K562 (cell line): ENCODE measurements at regions not wholly inside any gene's neighbourhood (a gene's known extent, or its start where the extent isn't known, plus 50 kb on each side); places are given as distances from the start of the nearest gene placed in this dataset.
"Not testable (repeated sequence)": the region's sequence is repeated elsewhere in the genome, so short reads cannot be mapped to it uniquely, and the experiment has no call there.

Experiments used
- ATAC-seq: fragments of 200-7000 bp; cut with Tn5 transposase; 3 replicates; pipeline ENCODE4 v1.9.1; 2020; ENCODE audit warnings: moderate library complexity
- BruUV-seq: library from RNA; stranded (reverse); fragments of 400-500 nt; replicated peaks from 2 replicates; lab custom pipeline; 2021; lab: Mats Ljungman, UMichigan
- CTCF ChIA-PET: fragments of 300-600 bp; formaldehyde crosslinking; extraction: SDS; loops from one replicate; lab custom pipeline; 2021; ENCODE audit warnings: low intra/inter-chr PET ratio; lab: Yijun Ruan, JAX
- POLR2A ChIA-PET: fragments of 300-600, 350-650 bp; sonication (Branson Sonifier 250); formaldehyde crosslinking; extraction: SDS; loops from one replicate; lab custom pipeline; 2021; ENCODE audit warnings: antibody characterized with exemption, inconsistent platforms; lab: Yijun Ruan, JAX
- DNase-seq, 4 experiments: peaks; one replicate each; pipeline versions ENCODE4 v3.0.0 to v3.0.0-alpha.2; 2011 to 2018; ENCODE audit warnings: low spot score in 3 of 4, mixed read lengths in 3 of 4; ENCODE audit errors: extremely low read depth in 1 of 4
- FAIRE-seq: peaks from 2 replicates; lab custom pipeline; 2011; peaks lifted over from hg19 to GRCh38; lab: Jason Lieb, UNC
- H2AFZ ChIP-seq: 2 replicates; pipeline ENCODE4 v1.6.0; 2011; ENCODE audit warnings: low read depth, low read length, control low read depth, inconsistent platforms
- H3K27ac ChIP-seq: fragments of 200-600 bp; 3 replicates; pipeline ENCODE4 v1.8.0; 2011; ENCODE audit warnings: low read depth, mild to moderate bottlenecking, control low read depth, inconsistent platforms, low read length, moderate library complexity, mixed read lengths; ENCODE audit errors: extremely low read depth
- H3K27me3 ChIP-seq, 2 experiments: fragments of 300-600 bp in 1 of 2; 2 replicates in 1 of 2; 3 replicates in 1 of 2; pipeline versions ENCODE4 v1.6.0 to v1.8.0; 2011; ENCODE audit warnings: inconsistent platforms in 2 of 2, low read length in 2 of 2, mild to moderate bottlenecking in 1 of 2, mixed read lengths in 1 of 2, moderate library complexity in 1 of 2; ENCODE audit not compliant: control insufficient read depth in 2 of 2, insufficient read depth in 2 of 2
- H3K36me3 ChIP-seq: fragments of 300-600 bp; 3 replicates; pipeline ENCODE4 v1.8.0; 2011; ENCODE audit warnings: mild to moderate bottlenecking, low read length, inconsistent platforms; ENCODE audit not compliant: control insufficient read depth, insufficient read depth
- H3K4me1 ChIP-seq, 2 experiments: fragments of 200-600 bp in 1 of 2; replicated peaks in 1 of 2; 2 replicates in 1 of 2; 3 replicates in 1 of 2; pipeline versions ENCODE4 v1.5.1 to v1.8.0; 2011; ENCODE audit warnings: inconsistent platforms in 2 of 2, low read length in 2 of 2, mild to moderate bottlenecking in 1 of 2, mixed read lengths in 1 of 2, moderate library complexity in 1 of 2; ENCODE audit not compliant: control insufficient read depth in 2 of 2, insufficient read depth in 2 of 2
- H3K4me2 ChIP-seq: 2 replicates; pipeline ENCODE4 v1.6.1; 2011; ENCODE audit warnings: low read length, control low read depth, inconsistent platforms, mixed read lengths; ENCODE audit not compliant: insufficient read depth
- H3K4me3 ChIP-seq: fragments of 200-600 bp; sonication (generic), shearing (Covaris generic); 2 replicates; pipeline ENCODE4 v1.5.1; 2016; ENCODE audit warnings: control low read depth, inconsistent platforms
- H3K79me2 ChIP-seq: fragments of 200-600 bp; 3 replicates; pipeline ENCODE4 v1.8.0; 2011; ENCODE audit warnings: low read length, inconsistent platforms; ENCODE audit not compliant: control insufficient read depth, insufficient read depth
- H3K9ac ChIP-seq, 2 experiments: 2 replicates each; pipeline versions ENCODE4 v1.6.0 to v1.6.1; 2011; ENCODE audit warnings: low read depth in 2 of 2, low read length in 2 of 2, control low read depth in 1 of 2, inconsistent platforms in 1 of 2, mild to moderate bottlenecking in 1 of 2, mixed read lengths in 1 of 2; ENCODE audit not compliant: insufficient read depth in 1 of 2
- H3K9me1 ChIP-seq: one replicate; pipeline ENCODE4 v1.6.0; 2011; ENCODE audit warnings: inconsistent platforms, mild to moderate bottlenecking, low read length, moderate library complexity; ENCODE audit not compliant: control insufficient read depth, insufficient read depth
- H3K9me3 ChIP-seq: replicated peaks from 2 replicates; pipeline ENCODE4 v1.5.1; 2011; ENCODE audit warnings: low read depth, low read length, inconsistent platforms; ENCODE audit not compliant: control insufficient read depth, insufficient read depth
- H4K20me1 ChIP-seq: replicated peaks from 2 replicates; pipeline ENCODE4 v1.6.1; 2011; ENCODE audit warnings: low read length, inconsistent platforms, mixed read lengths; ENCODE audit not compliant: control insufficient read depth, insufficient read depth
- FOSL1 ChIP-seq: fragments of 200-800 bp; sonication (Bioruptor generic); conservative IDR thresholded peaks from 2 replicates; pipeline ENCODE4 v1.6.1; 2016; ENCODE audit warnings: missing genetic modification characterization, missing compliant biosample characterization
- GTF2E2 ChIP-seq: fragments of 200-800 bp; sonication (Bioruptor generic); IDR thresholded peaks from 2 replicates; pipeline ENCODE4 v1.6.1; 2016; ENCODE audit warnings: missing genetic modification characterization, missing compliant biosample characterization
- TFE3 ChIP-seq: fragments of 450-650 bp; formaldehyde crosslinking; IDR thresholded peaks from 2 replicates; pipeline ENCODE4 v1.4.0; 2020; ENCODE audit warnings: mild to moderate bottlenecking, mixed read lengths
- ZHX1 ChIP-seq: fragments of 150-350 bp; conservative IDR thresholded peaks from 2 replicates; pipeline ENCODE4 v1.6.1; 2014; ENCODE audit warnings: low read length
- WGBS: fragments of 100-300 bp; shearing (Covaris generic); methylation state at CpG from one replicate; pipeline ENCODE4 v1.1.6; 2016; ENCODE audit warnings: low coverage, mixed read lengths; ENCODE audit not compliant: insufficient coverage; ENCODE audit errors: missing lambda C conversion rate; 5-methylcytosine and 5-hydroxymethylcytosine counted together
- in situ Hi-C: fragments of 300-500 bp; cut with MboI; formaldehyde crosslinking; loops from 4 replicates; pipeline ENCODE4 v1.15.0; 2018; ENCODE audit warnings: inconsistent platforms, mixed read lengths
- intact Hi-C: fragments of 100-400 bp; cut with micrococcal nuclease; formaldehyde crosslinking; loops from 2 replicates; pipeline ENCODE4 v1.14.2; 2022

GRCh38 chr6:145569140-145569539 is 166.2 kb downstream of the EPM2A start:
- POLR2A ChIA-PET = no interaction called here
- ATAC-seq (no peak), DNase-seq (no peak), FAIRE-seq (no peak)
- H2AFZ ChIP-seq = no peak overlapping the region
- H3K9me1 ChIP-seq = no peaks in the 10 kb centered on the region
- no peak overlapping the region for H3K27ac ChIP-seq
- no TSS peak for BruUV-seq
- H3K36me3 ChIP-seq = no peaks in the 10 kb centered on the region
- H3K79me2 ChIP-seq = no peaks in the 10 kb centered on the region
- H3K4me3 ChIP-seq = no peak overlapping the region
- intact Hi-C loops = no loop called here
- no peak overlapping the region for H3K4me2 ChIP-seq
- 2% methylated on average over 3 of the region's 3 CpGs for WGBS
- H3K4me1 ChIP-seq = no peaks in the 10 kb centered on the region
- H3K9me3 ChIP-seq = no peaks in the 10 kb centered on the region
- H3K27me3 ChIP-seq = no peaks in the 10 kb centered on the region
- no peak overlapping the region for H3K9ac ChIP-seq
- CTCF ChIA-PET = no interaction called here
- H4K20me1 ChIP-seq = no peaks in the 10 kb centered on the region
- TF ChIP-seq ZHX1 (no peak), GTF2E2 (tag) (no peak), FOSL1 (tag) (no peak)
- in situ Hi-C loops = no loop called here

GRCh38 chr6:145570336-145570735 is 165.0 kb downstream of the EPM2A start:
- H3K4me2 ChIP-seq, in situ Hi-C loops, H3K9me3 ChIP-seq, H3K27ac ChIP-seq, CTCF ChIA-PET, H2AFZ ChIP-seq, H3K4me3 ChIP-seq, H4K20me1 ChIP-seq, intact Hi-C loops, DNase-seq, H3K4me1 ChIP-seq, H3K79me2 ChIP-seq, H3K9me1 ChIP-seq, POLR2A ChIA-PET, H3K9ac ChIP-seq, H3K27me3 ChIP-seq, ATAC-seq, FAIRE-seq, H3K36me3 ChIP-seq, BruUV-seq: not testable (repeated sequence)
- WGBS = 0% methylated on average over 1 of the region's 1 CpG
- TF ChIP-seq TFE3 (CRISPR knock-in tag) = peak; percentile 9; the same call in 1 of the 2 replicates

- ATAC-seq, FAIRE-seq, H3K4me2 ChIP-seq, H3K9ac ChIP-seq, H3K9me1 ChIP-seq, H2AFZ ChIP-seq, POLR2A ChIA-PET, H3K4me3 ChIP-seq, H3K27me3 ChIP-seq, H3K4me1 ChIP-seq, H3K9me3 ChIP-seq, CTCF ChIA-PET, H3K27ac ChIP-seq, H3K36me3 ChIP-seq, in situ Hi-C loops, H4K20me1 ChIP-seq, H3K79me2 ChIP-seq, intact Hi-C loops, BruUV-seq, DNase-seq: not testable (repeated sequence)
- WGBS = 0% methylated on average over 1 of the region's 1 CpG
Measured at GRCh38 chr6:145574269-145574668, 161.1 kb downstream of the EPM2A start.
